ENCODE measurements at regions not wholly inside any gene's neighbourhood (a gene's known extent, or its start where the extent isn't known, plus 50 kb on each side); places are given as distances from the start of the nearest gene placed in this dataset.
"Not testable (repeated sequence)": the region's sequence is repeated elsewhere in the genome, so short reads cannot be mapped to it uniquely, and the experiment has no call there.

DNA sequence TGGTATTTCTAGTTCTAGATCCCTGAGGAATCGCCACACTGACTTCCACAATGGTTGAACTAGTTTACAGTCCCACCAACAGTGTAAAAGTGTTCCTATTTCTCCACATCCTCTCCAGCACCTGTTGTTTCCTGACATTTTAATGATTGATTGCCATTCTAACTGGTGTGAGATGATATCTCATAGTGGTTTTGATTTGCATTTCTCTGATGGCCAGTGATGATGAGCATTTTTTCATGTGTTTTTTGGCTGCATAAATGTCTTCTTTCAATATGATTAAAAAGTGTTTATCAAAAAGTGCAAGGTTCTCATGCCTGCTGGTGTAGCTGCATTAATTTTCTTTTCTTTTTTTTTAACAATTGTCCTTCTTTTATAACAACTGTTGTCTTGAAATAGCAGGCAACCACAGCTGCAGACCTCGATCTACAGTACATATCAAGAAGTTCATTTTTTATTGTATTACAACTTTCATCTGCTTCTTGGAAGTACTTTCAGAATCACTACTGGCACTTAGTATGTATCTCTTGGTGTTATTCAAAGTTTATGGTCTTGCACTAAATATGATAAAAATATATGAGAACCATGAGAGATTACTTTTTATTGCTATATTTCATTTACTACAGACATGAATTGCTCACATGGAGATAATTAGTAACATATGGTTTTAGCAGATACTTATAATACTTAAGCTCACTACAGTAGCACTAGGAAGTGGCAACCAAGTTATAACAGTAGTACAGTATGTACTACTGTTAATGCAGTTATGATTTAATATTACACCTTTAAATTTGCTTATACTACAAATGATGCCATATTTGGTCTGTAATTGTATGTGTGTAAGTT is 358.0 kb downstream of the ETV1 start:
- TF ChIP-seq POLR2AphosphoS5 (IDR thresholded peaks at IDR 0.05; ENCODE audit: borderline replicate concordance, low read depth, low read length); FOXP2 (optimal IDR thresholded peaks at IDR 0.05; ENCODE audit: control extremely low read depth, extremely low read length, insufficient read depth); EZH2 (IDR thresholded peaks at IDR 0.05): not testable (repeated sequence)
